ENCODE measurements at regions not wholly inside any gene's neighbourhood (a gene's known extent, or its start where the extent isn't known, plus 50 kb on each side); places are given as distances from the start of the nearest gene placed in this dataset.
"Not testable (repeated sequence)": the region's sequence is repeated elsewhere in the genome, so short reads cannot be mapped to it uniquely, and the experiment has no call there.

DNA sequence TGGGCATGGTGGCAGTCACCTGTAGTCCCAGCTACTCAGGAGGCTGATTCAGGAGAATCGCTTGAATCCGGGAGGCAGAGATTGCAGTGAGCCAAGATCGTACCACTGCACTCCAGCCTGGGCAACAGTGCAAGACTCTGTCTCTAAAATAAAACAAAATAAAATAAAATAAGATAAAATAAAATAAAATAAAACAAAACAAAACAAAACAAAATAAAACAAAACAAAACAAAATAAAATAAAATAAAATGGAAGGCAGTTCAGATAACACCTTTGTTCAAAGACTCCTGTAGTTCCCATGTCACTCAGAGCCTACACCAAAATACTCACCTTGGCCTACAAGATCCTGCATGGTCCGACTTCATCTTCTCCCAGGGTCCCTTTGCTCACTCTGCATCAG, 61.3 kb downstream of the SYF2 start:
- not testable (repeated sequence) for DNase-seq

DNA sequence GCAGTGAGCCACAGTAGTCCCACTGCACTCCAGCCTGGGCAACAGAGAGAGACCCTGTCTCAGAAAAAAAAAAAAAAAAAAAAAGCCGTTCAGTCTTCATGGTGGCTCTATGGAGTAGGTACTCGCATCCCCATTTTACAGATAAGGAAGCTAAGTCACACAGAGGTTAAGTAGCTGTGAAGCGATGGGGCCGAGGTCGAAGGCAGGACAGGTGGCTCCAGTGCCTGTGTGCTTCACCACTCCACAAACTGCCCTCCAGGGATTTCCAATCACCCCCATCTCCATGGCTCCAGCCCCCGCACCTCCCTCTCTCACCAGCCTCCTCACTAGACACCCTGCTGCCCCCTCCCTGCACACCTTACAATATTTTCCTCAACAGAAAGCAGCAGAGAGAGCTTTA, 61.9 kb downstream of the SYF2 start:
- DNase-seq = no peak

DNA sequence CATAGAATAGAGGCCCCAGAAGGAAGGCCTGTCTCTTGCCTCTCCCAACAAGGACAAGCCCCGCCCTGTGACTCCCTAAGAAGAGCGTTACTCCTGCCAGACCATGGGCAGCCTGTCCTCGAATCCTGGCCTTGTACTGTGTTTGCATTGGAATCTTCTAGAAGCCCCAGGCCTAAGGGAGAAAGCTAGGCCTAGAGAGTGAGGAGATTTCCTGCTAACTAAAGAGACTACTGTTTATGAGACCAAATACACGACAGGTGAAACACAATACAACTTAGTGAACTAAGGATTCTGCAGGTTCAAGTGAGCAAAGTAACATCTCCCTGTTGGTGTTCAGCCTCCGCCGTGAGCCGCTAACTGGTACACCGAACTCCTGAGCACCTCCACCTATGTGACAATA, 62.7 kb downstream of the SYF2 start:
- no peak for DNase-seq

DNA sequence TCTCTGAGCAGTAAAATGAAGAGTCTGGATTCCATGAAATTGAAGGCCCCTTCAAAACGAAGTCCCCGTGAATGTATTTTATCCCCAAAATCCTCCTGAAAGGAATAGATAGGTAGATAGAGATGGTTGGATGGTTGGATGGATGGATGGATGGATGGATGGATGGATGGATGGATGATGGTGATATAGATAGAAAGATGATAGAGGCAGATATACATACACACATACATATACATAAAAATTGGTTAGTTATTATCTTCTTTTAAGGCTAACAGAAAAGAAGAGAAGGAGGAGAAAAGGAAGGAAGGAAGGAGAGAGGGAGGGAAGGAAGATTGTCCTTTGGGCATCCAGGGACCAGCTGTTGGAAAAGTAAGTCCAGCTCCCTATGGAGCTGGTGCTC, 63.1 kb downstream of the SYF2 start:
- no peak for DNase-seq

DNA sequence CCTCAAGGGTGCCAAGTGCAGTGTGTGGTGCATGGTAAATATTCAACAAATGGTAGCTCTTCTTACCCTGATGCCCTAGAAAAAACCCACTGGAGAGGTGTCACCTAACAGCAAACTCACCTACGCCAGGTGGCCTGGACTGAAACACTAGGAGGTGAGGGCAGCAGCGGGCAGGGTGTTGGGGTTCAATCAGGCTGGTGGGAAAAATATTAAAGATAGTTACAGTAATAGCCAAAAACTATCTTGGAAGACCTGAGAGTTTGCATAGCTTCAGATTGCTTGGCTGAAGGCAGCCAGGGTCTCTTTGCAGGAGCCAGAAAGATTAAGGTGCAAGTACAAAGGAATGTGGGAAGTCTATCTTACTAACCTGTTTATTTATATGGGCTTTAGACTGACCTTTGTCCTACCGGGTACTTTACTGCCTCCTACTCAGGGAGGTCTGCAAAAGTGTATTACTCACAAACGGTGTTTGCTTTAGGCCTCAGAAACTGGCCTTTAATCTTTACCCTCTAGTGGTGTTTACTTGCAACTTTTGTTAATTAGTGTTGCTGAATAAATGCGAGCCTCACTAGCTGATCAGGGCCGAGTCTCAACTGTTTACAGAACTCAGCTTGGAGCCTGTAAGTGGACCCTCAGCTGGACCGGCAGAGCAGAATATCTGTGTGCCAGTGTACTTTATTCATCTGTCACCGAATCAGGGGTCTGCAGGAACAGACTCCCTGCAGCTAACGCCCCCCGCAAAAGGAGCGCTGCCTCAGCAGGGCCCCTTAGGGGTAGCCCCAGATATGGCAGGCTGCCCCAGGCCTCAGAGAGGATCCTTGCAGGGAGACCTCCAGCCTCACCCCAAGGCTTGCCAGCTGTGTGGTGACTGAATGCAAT, 63.9 kb downstream of the SYF2 start:
- DNase-seq = no peak

DNA sequence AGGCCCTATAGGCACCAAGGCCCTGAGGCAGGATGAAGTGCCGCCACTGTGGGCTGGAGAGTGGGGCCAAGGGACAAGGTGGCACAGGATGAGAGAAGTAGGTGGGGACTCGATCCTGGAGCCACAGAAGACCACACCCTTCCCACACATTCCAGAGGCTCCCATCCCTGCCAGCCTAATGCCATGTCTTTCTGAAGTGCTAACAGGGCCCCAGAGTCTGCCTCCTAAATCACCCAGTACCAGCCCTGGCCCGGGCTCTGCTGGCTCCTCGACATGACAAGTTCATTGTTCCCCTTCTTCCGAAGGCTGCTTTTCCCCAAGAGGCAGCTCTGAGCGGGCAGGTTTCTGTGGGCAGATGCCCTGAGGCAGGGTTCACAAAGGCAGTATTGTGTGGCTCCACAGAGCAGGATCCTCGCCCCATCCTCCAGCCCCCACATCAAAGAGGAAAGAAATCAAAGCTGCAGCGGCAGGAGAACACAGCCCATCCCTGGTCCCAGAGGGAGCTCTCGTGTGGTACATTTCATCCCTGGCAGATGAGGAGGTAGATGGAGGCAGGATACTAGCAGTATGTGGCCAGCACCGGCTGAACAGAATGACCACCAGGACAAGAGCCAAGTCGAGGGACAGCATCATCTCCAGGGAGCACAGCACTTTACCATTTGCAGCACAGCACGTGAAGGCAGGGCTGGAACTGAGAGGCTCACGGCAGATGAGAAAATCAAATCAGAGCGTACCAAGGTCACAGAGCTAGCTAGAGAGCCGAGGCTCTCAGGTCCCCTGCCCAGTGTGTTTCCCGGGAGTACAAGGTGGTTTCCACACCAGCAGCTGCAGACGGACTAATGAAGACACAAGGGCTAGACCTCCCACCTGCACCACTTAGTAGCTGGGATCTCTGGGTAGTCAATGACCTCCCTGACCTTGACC, 64.8 kb downstream of the SYF2 start:
- DNase-seq = no peak

DNA sequence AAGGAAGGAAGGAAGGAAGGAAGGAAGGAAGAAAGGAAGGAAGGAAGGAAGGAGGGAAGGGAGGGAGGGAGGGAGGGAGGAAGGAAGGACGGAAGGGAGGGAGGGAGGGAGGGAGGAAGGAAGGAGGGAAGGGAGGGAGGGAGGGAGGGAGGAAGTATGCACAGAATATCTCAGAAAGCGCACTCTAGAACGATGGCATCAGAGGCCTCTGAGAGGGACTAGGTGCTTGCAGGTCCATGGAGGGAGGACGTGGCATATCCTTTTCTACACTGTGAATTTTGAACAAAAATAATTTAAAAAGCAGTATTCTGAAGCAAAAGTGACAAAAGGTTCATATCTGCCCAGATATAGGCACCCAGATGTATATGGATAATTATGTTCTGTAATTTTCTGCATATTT, 65.5 kb downstream of the SYF2 start:
- DNase-seq = no peak

DNA sequence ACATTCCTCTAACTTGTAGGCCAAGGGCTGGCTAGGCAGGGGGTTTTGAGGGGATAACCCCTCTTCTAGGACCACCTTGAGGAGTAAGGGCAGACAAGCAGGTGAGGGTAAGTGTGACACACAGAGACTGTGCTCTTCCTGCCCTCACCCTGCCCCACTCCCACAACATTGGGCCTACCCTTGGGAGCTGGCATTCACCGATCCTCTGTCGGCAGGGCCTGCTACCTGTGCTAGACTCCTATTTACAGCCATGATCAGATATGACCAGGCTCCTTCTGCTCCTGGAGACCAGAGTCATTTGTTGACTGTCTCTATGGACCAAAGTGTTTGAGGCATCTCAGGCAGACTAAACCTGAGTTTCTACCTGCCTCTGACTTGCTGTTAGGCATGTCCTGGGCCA, 68.3 kb downstream of the SYF2 start:
- DNase-seq = no peak

DNA sequence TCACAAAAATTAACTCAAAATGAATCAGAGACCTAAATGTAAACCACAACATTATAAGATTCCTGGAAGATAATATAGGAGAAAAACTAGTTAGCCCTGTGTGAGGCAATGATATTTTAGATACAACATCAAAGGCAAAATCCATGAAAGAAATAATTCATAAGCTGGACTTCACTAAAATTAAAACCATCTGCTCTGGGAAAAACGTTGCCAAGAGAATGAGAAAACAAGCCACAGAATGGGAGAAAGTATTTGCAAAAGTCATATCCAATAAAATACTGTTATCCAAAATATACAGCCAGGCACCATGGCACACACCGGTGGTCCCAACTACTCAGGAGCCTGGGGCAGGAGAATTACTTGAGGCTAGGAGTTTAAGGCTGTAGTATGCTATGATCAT, 70.3 kb downstream of the SYF2 start:
- no peak for DNase-seq

DNA sequence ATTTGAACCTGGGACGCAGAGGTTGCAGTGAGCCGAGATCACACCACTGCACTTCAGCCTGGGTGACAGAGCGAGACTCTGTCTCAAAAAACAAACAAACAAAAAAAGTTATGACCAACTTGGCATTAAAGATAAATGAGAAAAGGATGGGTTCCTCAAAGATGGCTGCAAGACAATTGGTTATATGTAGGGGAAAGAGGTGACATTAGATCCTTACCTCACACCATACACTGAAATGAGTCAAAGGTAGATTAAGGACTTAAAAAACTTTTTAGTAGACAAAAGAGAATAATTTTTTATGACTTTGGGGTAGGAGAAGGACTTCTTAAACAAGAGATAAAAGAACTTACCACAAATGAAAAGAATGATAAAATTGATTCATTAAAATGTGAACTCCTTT, 74.5 kb downstream of the SYF2 start:
- no peak for DNase-seq

DNA sequence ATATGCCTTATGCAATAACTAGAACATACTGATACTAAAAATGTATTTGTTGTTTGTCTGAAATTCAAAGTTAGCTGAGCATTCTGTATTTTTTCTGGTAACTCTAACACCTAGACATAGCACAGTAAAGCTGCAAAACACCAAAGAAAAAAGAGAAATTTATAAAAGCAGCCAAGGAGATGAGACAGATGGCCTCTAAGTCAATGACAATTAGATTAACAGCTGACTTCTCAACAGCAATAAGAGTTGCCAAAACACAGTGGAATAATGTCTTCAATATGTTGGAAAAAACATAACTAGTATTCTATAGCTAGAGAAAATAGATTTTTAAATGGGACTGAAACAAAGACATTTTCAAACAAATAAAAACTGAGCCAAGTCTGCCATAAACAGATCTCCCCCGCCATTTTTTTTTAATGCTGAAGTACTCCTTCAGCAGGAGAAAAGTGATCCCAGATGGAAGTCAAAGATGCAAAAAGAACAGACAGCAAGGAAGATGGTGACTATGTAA, 81.3 kb downstream of the SYF2 start:
- DNase-seq = no peak

DNA sequence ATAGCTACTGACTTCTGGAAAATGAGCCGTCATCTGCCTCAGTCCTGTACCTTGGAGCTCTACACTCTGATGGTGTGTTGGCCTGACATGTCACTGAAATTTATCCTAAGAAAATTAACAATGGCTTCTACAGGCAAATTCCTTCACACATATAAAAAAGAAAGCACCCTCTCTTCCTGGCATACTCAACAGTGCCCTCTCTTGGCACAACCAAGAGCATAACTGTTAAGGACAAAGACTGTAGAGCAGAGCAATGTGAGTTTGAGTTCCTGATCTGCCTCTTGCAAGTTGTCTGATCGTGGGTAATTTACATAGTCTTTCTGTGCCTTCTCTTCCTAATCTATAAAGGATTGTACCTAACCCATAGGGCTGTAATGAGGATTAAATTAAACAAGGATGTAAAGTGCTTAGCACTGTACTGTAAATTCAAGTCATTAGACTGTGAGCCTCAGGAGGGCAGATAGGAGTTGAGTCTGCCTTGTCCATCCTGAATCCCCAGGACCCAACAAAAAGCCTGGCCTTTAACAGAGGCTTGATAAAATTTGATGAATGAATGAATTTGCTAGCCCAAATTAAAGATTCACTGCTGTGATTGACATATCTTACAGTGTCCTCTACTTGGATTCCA, 83.5 kb downstream of the SYF2 start:
- DNase-seq = no peak

DNA sequence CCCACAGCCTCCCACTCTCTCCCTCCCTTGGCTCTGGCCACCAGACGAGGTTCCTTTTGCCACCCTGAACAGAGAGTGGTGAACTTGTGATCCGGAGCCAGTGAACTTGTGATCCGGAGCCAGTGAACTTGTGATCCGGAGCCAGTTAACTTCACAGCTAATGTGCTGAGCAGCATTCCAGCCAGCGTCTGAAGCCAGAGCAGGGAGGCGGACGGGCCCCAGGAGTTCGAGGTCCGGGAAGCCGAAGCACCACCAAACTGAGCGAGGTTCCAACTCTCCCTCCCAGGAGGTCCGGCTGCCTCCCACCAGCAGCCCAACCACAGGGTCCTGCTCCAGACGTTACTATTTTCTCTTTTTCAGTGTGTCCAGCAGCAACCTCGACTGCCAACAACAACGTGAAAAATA, 85.8 kb downstream of the SYF2 start:
- no peak for DNase-seq

DNA sequence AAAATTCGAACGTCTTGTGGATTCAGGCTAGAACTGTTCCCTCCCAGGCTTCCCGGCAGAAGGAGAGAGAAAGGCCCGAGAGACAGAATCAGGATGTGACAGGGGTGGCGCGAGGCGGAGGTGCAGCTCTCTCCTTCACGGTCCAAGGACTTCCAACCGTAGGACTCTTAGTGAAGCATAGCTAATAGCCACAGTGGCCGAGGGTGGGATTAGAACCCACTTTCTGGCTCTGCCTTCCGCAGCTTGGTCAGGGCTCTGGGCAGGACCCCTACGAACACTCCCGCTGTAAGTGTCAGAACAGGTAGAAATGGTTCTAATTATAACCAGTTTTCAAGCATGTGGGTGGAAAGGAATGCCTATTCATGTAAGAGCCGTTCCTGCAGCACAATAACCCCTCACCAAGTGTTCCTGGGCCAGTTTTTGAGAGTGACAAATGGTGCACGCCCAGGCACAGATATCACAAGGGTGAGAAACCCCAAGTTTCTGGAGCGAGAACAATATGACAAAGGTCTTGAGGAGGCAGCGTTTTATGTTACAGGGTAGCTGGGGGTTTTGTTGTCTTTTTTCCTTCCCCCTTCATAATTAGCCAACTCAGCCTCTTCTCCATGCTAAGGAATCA, 86.4 kb downstream of the SYF2 start:
- no peak for DNase-seq

DNA sequence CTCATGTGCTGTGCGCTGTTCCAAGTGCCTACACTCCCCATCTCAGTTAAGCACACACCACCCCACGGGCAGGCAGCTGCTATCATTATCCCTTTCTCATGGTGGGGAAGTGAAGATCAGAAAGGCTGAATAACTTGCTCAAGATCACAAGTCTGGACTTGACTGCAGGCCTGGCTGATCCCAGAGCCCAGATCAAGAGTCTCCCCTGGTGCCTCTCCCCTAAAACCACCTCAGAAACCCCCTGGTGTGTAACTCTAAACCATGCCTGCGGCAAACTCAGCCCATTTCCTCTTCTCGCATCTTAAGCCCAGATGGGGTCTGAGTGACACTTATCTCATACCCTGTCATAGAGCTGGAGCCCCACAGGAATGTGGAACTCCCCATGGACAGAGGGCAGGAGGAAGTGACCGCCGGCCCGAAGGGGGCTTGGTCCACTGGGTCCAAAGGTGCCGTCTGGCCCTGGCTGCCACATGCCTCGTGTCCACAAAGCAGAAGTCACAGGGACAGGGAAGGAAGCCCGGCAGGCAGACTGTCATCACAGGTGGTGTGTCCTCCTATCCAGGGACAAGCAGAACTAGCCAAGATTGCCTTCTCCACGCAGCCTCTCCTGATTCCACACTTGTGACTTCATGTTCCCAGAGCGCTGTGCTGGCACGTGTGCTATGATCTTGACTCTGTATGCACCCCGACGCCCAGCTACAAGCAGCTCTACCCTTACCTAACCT, 92.1 kb downstream of the SYF2 start:
- no peak for DNase-seq

DNA sequence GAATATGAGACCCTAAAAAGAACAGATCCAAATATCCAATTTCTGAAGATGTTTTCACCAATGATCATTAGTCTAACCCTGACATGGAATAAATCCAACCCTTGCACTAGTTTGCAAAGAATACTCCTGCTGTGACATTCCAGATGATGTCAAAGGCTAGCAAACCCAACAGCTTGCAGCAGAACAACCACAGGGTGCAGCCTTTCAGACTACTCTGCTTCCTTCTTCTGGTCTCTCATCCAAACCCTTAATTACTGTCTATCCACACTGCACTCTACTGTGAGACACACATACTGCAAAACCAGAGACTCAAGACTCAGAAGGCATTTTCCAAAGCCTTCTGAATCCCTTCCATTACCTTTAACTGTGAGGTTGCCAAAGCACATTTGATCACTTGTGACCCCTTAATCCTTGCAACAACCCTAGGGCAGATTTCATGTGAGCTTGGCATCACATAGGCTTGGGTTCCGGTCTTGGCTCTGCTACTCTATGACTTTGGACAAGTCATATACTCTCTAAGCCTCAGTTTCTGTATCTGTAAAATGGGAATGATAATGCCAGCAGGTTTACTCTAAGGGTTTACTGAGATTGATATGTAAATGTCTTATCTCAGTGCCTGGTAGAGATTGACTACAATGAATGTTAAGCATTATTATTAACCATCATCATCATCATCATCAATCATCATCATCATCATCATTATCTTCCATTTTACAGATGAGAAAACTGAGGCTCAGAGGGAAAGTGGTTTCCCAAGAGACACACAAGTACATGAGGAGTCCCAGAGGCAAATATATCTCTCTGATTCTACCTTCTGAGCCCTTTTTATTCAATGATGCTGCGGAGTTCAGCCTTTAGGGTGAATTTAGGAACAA, 94.5 kb downstream of the SYF2 start:
- DNase-seq = no peak

DNA sequence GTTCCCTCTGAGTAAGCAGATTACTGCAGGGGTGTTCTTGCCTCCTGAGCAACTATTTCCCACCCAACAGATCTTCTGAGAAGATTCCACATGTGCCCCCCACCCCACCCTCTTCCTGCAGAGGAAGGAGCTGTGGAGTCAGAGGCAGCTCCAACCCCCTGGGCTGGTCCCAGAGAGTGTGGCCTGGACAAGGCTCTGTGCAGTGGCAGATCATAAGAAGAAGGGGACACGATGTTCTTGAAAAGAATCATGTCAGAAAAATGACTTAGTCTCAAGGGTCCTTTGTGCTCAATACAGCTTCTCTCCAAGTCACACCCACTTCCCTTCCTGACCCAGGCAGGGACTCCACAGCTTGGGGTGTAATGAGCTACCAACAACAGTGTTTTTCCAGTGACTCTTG, 95.2 kb downstream of the SYF2 start:
- DNase-seq = no peak

DNA sequence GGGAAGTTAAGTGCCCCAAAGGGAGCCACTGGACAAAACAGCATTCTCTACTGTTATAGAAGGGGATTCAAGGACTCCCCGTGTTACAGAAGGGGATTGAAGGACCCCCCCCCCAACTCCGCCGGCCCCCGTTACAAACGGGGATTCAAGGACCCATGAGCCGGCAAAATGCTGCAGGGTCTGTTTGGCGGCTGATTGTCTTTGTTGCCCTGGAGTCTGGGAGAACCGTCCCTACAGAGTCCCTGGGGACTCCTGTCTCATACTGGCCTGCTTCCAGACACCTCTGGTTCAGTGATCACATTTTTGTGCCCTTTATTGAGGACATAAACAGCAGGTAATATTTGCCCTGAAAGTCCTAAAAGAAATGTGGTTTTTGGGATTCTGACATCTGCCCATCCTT, 96.4 kb downstream of the SYF2 start:
- no peak for DNase-seq

DNA sequence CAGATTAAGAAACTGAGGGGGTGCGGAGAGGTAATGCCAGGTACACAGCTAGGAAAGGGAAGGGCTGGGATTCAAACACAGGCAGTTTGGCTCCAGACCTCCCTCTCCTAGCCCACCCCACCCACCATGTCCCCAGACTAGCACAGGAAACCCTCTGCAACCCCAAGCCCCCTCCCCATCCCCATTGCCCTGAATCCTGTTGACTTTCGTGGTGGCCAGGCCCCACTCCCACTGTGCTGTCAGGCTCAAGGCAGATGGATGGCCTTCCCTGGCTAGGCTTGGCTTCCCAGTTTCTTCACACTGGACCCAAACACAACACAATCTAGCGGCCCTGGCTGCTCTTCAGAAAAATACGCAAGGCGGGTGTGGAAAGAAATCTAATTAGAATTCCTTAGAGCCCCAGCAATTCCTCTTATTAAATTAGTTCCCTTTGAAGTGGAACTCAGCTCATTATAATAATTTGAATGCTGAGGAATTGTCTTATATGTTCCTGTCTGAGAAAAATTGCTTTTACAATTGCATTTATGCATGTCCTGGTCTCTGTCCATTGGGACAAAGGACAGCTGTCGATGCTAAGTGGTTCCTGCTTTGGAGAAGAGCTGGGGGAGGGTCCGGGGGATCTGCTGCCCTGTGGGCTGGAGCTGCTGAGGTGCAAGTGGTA, 97.4 kb downstream of the SYF2 start:
- DNase-seq = no peak

DNA sequence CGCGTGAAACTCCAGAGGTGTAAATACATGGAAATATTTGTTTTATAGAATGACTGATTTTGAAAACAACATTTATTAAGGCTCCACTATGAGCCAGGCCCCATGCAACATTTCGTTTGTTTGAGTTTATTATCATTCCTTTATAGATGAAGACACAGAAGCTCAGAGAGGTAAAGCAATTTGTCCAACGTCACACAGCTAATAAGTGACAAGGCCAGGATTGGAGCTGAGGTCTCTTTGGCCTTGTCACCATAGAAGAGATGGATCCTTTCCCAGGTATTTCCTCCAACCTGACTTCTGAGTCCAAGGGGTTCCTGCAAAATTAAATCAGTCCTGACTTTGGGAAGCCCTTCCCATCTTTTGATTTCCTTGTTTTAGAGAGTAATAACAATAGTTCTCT, 98.0 kb downstream of the SYF2 start:
- no peak for DNase-seq

DNA sequence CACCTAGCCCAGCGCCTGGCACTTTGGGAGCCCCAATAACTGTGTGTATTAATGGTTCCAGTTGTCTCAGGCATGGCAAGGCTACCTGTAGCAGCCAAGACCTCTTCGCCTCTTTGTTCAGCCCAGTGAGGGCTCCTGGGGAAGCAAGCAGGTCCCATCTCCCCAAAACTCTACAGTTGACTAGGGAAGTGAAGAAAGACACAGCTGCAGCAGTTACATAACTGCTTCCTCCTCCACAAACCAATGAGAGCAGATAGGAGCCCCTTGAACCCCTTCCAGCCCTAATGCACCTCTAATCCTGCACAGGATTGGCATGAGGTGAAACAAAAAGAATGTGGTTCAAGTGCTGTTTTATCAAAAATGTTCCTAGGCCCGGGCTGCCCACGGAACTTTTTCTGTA, 100.5 kb downstream of the SYF2 start:
- no peak for DNase-seq
